Thyroid gland (tissue), 4 donors: ENCODE measurements at regions not wholly inside any gene's neighbourhood (a gene's known extent, or its start where the extent isn't known, plus 50 kb on each side); places are given as distances from the start of the nearest gene placed in this dataset.

ENCODE experiments used
- POLR2A ChIP-seq, 2 donors: fragments of 450-650 bp; IDR thresholded peaks; one replicate each; pipeline ENCODE4 v1.6.1; 2017; ENCODE audit warnings: antibody characterized with exemption in 2 of 2, mild to moderate bottlenecking in 2 of 2, moderate library complexity in 1 of 2
- TF ChIP-seq, protein P1 (sequence below), 6 experiments: fragments of 200-600 bp in 3 of 6; fragments of 450-650 bp in 3 of 6; sonication (generic) in 3 of 6; IDR thresholded peaks; one replicate each; pipeline ENCODE4 v1.5.1; 2016 to 2019; ENCODE audit warnings: antibody characterized with exemption in 6 of 6, mild to moderate bottlenecking in 2 of 6, inconsistent platforms in 1 of 6, moderate library complexity in 1 of 6

DNA sequence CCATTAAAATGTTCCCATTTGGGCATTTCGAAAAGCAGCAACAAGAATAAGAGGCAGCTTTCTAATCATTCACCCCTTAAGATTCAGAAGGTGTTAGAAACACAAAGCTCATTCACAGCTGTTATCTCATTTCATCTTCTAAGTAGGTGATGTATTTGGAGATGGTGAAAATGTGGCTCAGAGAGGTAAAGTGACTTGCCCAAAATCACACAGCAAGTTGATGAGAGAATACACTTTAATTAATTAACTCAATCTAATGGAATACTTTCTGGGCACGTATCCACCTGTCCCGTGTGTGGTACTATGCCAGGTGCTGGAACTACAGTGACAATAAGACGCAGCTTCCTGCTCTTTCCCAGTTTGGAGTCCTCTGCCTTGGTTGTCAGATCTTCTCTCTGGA lies 147.4 kb upstream of the LRFN2 start:
- TF ChIP-seq POLR2A (IDR thresholded peaks at IDR 0.05) = no peak
- TF ChIP-seq, protein P1, sequence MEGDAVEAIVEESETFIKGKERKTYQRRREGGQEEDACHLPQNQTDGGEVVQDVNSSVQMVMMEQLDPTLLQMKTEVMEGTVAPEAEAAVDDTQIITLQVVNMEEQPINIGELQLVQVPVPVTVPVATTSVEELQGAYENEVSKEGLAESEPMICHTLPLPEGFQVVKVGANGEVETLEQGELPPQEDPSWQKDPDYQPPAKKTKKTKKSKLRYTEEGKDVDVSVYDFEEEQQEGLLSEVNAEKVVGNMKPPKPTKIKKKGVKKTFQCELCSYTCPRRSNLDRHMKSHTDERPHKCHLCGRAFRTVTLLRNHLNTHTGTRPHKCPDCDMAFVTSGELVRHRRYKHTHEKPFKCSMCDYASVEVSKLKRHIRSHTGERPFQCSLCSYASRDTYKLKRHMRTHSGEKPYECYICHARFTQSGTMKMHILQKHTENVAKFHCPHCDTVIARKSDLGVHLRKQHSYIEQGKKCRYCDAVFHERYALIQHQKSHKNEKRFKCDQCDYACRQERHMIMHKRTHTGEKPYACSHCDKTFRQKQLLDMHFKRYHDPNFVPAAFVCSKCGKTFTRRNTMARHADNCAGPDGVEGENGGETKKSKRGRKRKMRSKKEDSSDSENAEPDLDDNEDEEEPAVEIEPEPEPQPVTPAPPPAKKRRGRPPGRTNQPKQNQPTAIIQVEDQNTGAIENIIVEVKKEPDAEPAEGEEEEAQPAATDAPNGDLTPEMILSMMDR (IDR thresholded peaks at IDR 0.05) = no peak
